K562 (cell line): ENCODE measurements at regions not wholly inside any gene's neighbourhood (a gene's known extent, or its start where the extent isn't known, plus 50 kb on each side); places are given as distances from the start of the nearest gene placed in this dataset.

ENCODE experiments used
- ARID3A ChIP-seq: IDR thresholded peaks from 2 replicates; pipeline ENCODE4 v1.6.1; 2012; ENCODE audit warnings: low read depth, low read length, improper control_type of control experiment, borderline replicate concordance
- CTCF ChIP-seq, 3 experiments: IDR thresholded peaks in 2 of 3; conservative IDR thresholded peaks in 1 of 3; 2 replicates each; pipeline ENCODE4 v1.5.1; 2011 to 2012; ENCODE audit warnings: low read length in 3 of 3, mild to moderate bottlenecking in 3 of 3, control low read depth in 2 of 3, improper control_type of control experiment in 1 of 3, inconsistent platforms in 1 of 3, low read depth in 1 of 3, mixed read lengths in 1 of 3, moderate library complexity in 1 of 3; ENCODE audit not compliant: insufficient read depth in 2 of 3
- E2F4 ChIP-seq: sonication (generic); formaldehyde crosslinking; IDR thresholded peaks from 2 replicates; pipeline ENCODE4 v1.8.0; 2022; ENCODE audit warnings: mild to moderate bottlenecking, low read depth, missing genetic modification reagents
- POLR2A ChIP-seq: fragments of 450-650 bp; conservative IDR thresholded peaks from 2 replicates; pipeline ENCODE4 v1.6.1; 2016
- RAD21 ChIP-seq, 2 experiments: fragments of 250-450 bp in 1 of 2; fragments of 450-650 bp in 1 of 2; sonication (Bioruptor Pico) in 1 of 2; formaldehyde crosslinking in 1 of 2; IDR thresholded peaks in 1 of 2; conservative IDR thresholded peaks in 1 of 2; 2 replicates each; pipeline versions ENCODE4 v1.4.0 to v1.8.0; 2020 to 2022; ENCODE audit warnings: mild to moderate bottlenecking in 2 of 2, moderate library complexity in 1 of 2
- SOX6 ChIP-seq: fragments of 450-650 bp; IDR thresholded peaks from 2 replicates; pipeline ENCODE4 v1.6.1; 2014; ENCODE audit warnings: mild to moderate bottlenecking
- SP1 ChIP-seq: sonication (generic); formaldehyde crosslinking; IDR thresholded peaks from 2 replicates; pipeline ENCODE4 v1.8.1; 2022; ENCODE audit warnings: mild to moderate bottlenecking, missing genetic modification reagents
- TARDBP ChIP-seq: fragments of 450-650 bp; IDR thresholded peaks from 2 replicates; pipeline ENCODE4 v1.6.1; 2016
- ZNF589 ChIP-seq: fragments of 200-800 bp; sonication (Bioruptor generic); IDR thresholded peaks from 2 replicates; pipeline ENCODE4 v1.6.1; 2016; ENCODE audit warnings: low read depth, missing genetic modification characterization, missing compliant biosample characterization
- ZNF79 ChIP-seq: fragments of 250-450 bp; sonication (Bioruptor Pico); IDR thresholded peaks from 2 replicates; pipeline ENCODE4 v1.4.0; 2020; ENCODE audit warnings: low read depth, mild to moderate bottlenecking, moderate library complexity

GRCh38 chr17:72497915-72498314 lies 377.1 kb downstream of the SOX9 start:
- TF ChIP-seq SOX6 (no peak), SP1 (CRISPR knock-in tag) (no peak), ZNF79 (CRISPR knock-in tag) (no peak), POLR2A (no peak), ARID3A (no peak), E2F4 (CRISPR knock-in tag) (no peak), ZNF589 (CRISPR knock-in tag) (no peak), RAD21 (CRISPR knock-in tag; conservative IDR thresholded peaks at IDR 0.05 in 1 of 2, IDR thresholded peaks at IDR 0.05 in 1 of 2) (no peak), CTCF (IDR thresholded peaks at IDR 0.05 in 2 of 3, conservative IDR thresholded peaks at IDR 0.05 in 1 of 3; ENCODE audit: insufficient read depth in 2 of 3, low read depth in 1 of 3, low read length in 3 of 3) (no peak), TARDBP (no peak)
